Nephron progenitor cell (in vitro differentiated cells): ENCODE measurements at regions not wholly inside any gene's neighbourhood (a gene's known extent, or its start where the extent isn't known, plus 50 kb on each side); places are given as distances from the start of the nearest gene placed in this dataset.

Source experiments
- DNase-seq: peaks from one replicate; pipeline ENCODE4 v3.0.0; 2021
- H3K27ac Mint-ChIP-seq: 2 replicates; pipeline ENCODE4 v1.8.0; 2021; ENCODE audit warnings: mild to moderate bottlenecking, moderate library complexity, mixed read lengths
- H3K27me3 Mint-ChIP-seq: 2 replicates; pipeline ENCODE4 v1.8.0; 2021; ENCODE audit warnings: mild to moderate bottlenecking, low read depth, mixed read lengths; ENCODE audit not compliant: poor library complexity
- H3K36me3 Mint-ChIP-seq: 2 replicates; pipeline ENCODE4 v1.8.0; 2021; ENCODE audit warnings: low read depth, mixed read lengths
- H3K4me1 Mint-ChIP-seq: 2 replicates; pipeline ENCODE4 v1.8.0; 2021; ENCODE audit warnings: mixed read lengths
- H3K4me3 Mint-ChIP-seq: 2 replicates; pipeline ENCODE4 v1.8.0; 2021; ENCODE audit warnings: mild to moderate bottlenecking, moderate library complexity, mixed read lengths
- H3K9me3 Mint-ChIP-seq: 2 replicates; pipeline ENCODE4 v1.8.0; 2021; ENCODE audit warnings: mild to moderate bottlenecking, moderate library complexity, mixed read lengths
- CTCF ChIP-seq: fragments of 200-600 bp; sonication (generic); IDR thresholded peaks from 2 replicates; pipeline ENCODE4 v1.5.0; 2021; ENCODE audit warnings: antibody characterized with exemption

GRCh38 chr2:184336688-184337087 is 261.6 kb upstream of the ZNF804A start:
- TF ChIP-seq CTCF: no peak
- no peak overlapping the region for H3K4me3 Mint-ChIP-seq
- H3K36me3 Mint-ChIP-seq: no peaks in the 10 kb centered on the region
- no peaks in the 10 kb centered on the region for H3K27me3 Mint-ChIP-seq
- no peaks in the 10 kb centered on the region for H3K9me3 Mint-ChIP-seq
- DNase-seq: no peak
- H3K4me1 Mint-ChIP-seq: peaks cover 19% of the 10 kb centered on the region
- H3K27ac Mint-ChIP-seq: no peak overlapping the region

GRCh38 chr2:184338771-184339170 is 259.6 kb upstream of the ZNF804A start:
- no peak for TF ChIP-seq CTCF
- Mint-ChIP-seq H3K27ac (no peak overlapping the region), H3K36me3 (no peaks in the 10 kb centered on the region), H3K4me3 (no peak overlapping the region), H3K27me3 (peaks cover 2% of the 10 kb centered on the region), H3K9me3 (no peaks in the 10 kb centered on the region), H3K4me1 (peaks cover 19% of the 10 kb centered on the region)
- DNase-seq: no peak

- Mint-ChIP-seq H3K27ac (no peak overlapping the region), H3K9me3 (no peaks in the 10 kb centered on the region), H3K27me3 (peaks cover 3% of the 10 kb centered on the region), H3K4me3 (no peak overlapping the region), H3K36me3 (no peaks in the 10 kb centered on the region), H3K4me1 (peaks cover 19% of the 10 kb centered on the region)
- no peak for DNase-seq
- TF ChIP-seq CTCF: no peak
These were observed 258.4 kb upstream of the ZNF804A start for GRCh38 chr2:184339966-184340365.

DNA sequence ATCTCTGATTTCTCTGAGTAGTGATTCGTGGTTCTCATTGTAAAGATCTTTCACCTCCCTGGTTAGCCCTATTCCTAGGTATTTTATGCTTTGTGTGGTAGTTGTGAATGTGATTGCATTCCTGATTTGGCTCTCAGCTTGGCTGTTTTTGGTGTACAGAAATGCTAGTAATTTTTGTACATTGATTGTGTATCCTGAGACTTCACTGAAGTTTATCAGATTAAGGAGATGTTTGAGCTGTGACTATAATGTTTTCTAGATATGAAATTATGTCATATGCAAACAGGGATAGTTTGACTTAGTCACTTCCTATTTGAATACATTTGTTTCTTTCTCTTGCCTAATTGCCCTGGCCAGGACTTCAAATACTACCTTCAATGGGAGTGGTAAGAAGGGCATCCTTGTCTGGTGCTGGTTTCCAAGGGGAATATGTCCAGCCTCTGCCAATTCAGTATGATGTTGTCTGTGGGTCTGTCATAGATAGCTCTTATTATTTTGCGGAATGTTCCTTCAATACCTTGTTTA is 251.9 kb upstream of the ZNF804A start:
- no peak for TF ChIP-seq CTCF

DNA sequence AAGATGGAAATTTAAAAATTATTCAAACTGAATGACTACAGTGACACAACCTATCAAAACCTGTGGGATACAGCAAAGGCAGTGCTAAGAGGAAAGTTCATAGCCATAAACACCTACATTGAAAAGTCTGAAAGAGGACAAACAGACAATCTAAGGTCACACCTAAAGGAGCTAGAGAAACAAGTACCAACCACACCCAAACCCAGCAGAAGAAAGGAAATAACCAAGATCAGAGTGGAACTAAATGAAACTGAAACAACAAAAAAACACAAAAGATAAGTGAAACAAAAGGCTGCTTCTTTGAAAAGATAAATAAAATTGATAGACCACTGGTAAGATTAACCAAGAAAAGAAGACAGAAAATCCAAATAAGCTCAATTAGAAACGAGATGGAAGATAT is 247.2 kb upstream of the ZNF804A start:
- no peaks in the 10 kb centered on the region for H3K27me3 Mint-ChIP-seq
- no peaks in the 10 kb centered on the region for H3K36me3 Mint-ChIP-seq
- no peak overlapping the region for H3K27ac Mint-ChIP-seq
- peaks cover 10% of the 10 kb centered on the region for H3K9me3 Mint-ChIP-seq
- no peaks in the 10 kb centered on the region for H3K4me1 Mint-ChIP-seq
- no peak for TF ChIP-seq CTCF
- no peak overlapping the region for H3K4me3 Mint-ChIP-seq
- no peak for DNase-seq

More for the DNA sequence above, 251.9 kb upstream of the ZNF804A start:
- Mint-ChIP-seq H3K27me3 (peaks cover 3% of the 10 kb centered on the region), H3K36me3 (no peaks in the 10 kb centered on the region), H3K4me1 (no peaks in the 10 kb centered on the region), H3K4me3 (no peak overlapping the region), H3K9me3 (peaks cover 10% of the 10 kb centered on the region), H3K27ac (no peak overlapping the region)
- no peak for DNase-seq

DNA sequence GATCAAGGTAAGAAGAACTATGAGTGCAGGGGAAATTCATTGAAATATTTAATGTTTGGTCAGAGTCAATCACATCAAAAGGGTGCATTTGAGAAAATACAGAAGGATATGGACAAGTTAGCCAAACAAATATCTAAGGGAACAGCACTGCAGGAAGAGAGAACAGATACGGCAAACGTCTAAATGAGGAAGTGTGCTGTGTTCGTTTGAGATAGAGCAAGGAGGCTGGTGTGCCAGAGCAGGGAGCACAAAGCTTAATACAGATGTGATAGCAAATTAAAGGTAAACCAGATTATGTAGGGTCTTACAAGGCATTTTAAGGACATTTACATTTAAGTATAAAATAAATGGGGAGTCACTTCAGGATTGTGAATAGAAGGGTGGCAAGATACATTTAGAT is 241.3 kb upstream of the ZNF804A start:
- no peaks in the 10 kb centered on the region for H3K4me1 Mint-ChIP-seq
- no peak overlapping the region for H3K27ac Mint-ChIP-seq
- H3K27me3 Mint-ChIP-seq: no peaks in the 10 kb centered on the region
- H3K4me3 Mint-ChIP-seq: no peak overlapping the region
- no peaks in the 10 kb centered on the region for H3K36me3 Mint-ChIP-seq
- no peaks in the 10 kb centered on the region for H3K9me3 Mint-ChIP-seq
- no peak for DNase-seq
- TF ChIP-seq CTCF: no peak
